BE2C (cell line): ENCODE measurements at regions not wholly inside any gene's neighbourhood (a gene's known extent, or its start where the extent isn't known, plus 50 kb on each side); places are given as distances from the start of the nearest gene placed in this dataset.

Experiments used
- DNase-seq: peaks from one replicate; pipeline ENCODE4 v3.0.0-alpha.2; 2020
- H3K27me3 ChIP-seq: fragments of 250-450 bp; sonication (Bioruptor Pico); 2 replicates; pipeline ENCODE4 v1.5.1; 2020; ENCODE audit warnings: mild to moderate bottlenecking
- H3K36me3 ChIP-seq: fragments of 250-450 bp; sonication (Bioruptor Pico); 2 replicates; pipeline ENCODE4 v1.5.1; 2020; ENCODE audit warnings: mild to moderate bottlenecking
- H3K4me1 ChIP-seq: fragments of 250-450 bp; sonication (Bioruptor Pico); 2 replicates; pipeline ENCODE4 v1.5.1; 2020
- H3K4me3 ChIP-seq: 2 replicates; pipeline ENCODE4 v1.5.1; 2011; ENCODE audit warnings: low read depth, low read length
- H3K9me3 ChIP-seq: fragments of 250-450 bp; sonication (Bioruptor Pico); 2 replicates; pipeline ENCODE4 v1.5.1; 2020
- TF ChIP-seq, protein P1 (sequence below): IDR thresholded peaks from 2 replicates; pipeline ENCODE4 v1.5.1; 2012; ENCODE audit warnings: mild to moderate bottlenecking, low read depth, low read length

DNA sequence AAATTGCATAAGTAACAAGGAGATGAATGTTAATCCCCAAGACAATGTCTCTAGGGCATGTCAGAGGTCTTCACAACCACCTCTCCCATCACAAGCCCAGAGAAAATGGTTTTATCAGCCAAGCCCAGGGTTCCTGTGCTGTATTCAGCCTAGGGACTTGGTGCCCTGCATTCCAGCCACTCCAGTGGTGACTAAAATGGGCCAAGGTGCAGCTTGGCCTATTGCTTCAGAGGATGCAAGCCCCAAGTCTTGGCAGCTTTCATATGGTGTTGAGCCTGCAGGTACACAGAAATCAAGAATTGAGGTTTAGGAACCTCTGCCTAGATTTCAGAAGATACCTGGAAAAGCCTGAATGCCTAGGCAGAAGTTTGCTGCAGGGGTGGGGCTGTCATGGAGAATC lies 1118.6 kb downstream of the PLA2G4A start:
- H3K4me3 ChIP-seq, result no peak overlapping the region
- H3K4me1 ChIP-seq, result peaks cover 2% of the 10 kb centered on the region
- no peak for DNase-seq
- TF ChIP-seq, protein P1, sequence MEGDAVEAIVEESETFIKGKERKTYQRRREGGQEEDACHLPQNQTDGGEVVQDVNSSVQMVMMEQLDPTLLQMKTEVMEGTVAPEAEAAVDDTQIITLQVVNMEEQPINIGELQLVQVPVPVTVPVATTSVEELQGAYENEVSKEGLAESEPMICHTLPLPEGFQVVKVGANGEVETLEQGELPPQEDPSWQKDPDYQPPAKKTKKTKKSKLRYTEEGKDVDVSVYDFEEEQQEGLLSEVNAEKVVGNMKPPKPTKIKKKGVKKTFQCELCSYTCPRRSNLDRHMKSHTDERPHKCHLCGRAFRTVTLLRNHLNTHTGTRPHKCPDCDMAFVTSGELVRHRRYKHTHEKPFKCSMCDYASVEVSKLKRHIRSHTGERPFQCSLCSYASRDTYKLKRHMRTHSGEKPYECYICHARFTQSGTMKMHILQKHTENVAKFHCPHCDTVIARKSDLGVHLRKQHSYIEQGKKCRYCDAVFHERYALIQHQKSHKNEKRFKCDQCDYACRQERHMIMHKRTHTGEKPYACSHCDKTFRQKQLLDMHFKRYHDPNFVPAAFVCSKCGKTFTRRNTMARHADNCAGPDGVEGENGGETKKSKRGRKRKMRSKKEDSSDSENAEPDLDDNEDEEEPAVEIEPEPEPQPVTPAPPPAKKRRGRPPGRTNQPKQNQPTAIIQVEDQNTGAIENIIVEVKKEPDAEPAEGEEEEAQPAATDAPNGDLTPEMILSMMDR, result no peak
- H3K36me3 ChIP-seq, result no peaks in the 10 kb centered on the region
- H3K27me3 ChIP-seq, result no peaks in the 10 kb centered on the region
- H3K9me3 ChIP-seq, result peaks cover 4% of the 10 kb centered on the region; the same call in 1 of the 2 replicates

DNA sequence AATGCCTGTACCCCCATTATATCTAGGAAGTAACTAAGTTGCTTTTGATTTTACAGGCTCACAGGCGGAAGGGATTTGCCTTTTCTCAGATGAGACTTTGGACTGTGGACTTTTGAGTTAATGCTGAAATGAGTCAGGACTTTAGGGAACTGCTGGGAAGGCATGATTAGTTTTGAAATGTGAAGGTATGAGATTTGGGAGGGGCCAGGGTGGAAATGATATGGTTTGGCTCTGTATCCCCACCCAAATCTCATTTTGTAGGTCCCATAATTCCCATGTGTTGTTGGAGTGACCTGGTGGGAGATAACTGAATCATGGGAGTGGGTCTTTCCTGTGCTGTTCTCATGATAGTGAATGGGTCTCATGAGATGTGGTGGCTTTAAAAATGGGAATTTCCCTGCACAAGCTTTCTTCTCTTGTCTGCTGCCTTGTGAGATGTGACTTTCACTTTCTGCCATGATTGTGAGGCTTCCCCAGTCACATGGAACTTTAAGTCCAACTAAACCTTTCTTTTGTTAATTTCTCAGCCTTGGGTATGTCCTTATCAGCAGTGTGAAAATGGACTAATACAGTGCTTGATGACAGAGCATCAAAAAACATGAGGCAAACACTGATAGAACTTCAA lies 1119.5 kb downstream of the PLA2G4A start:
- H3K36me3 ChIP-seq, result no peaks in the 10 kb centered on the region
- H3K27me3 ChIP-seq, result no peaks in the 10 kb centered on the region
- DNase-seq, result no peak
- TF ChIP-seq, protein P1, result no peak
- peaks cover 4% of the 10 kb centered on the region; the same call in 1 of the 2 replicates for H3K9me3 ChIP-seq
- H3K4me1 ChIP-seq, result peaks cover 2% of the 10 kb centered on the region
- H3K4me3 ChIP-seq, result no peak overlapping the region

DNA sequence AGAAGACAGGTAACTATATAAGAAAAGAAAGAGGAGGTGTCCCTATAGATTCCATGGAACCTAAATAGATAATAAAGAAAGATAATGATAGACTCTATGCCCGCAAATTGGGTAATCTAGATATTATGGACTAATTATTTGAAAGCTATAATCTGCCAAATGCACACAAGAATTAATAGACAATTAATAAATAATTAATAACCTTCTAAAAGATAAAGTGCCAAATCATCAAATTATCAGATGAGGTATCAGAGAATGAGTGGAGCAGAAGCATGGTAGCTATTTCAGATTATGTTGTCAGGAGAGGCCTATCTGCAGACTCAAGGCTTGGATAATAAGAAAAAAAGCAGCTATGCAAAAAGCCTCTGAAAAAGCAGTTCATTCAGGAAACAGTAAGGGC lies 1120.8 kb downstream of the PLA2G4A start:
- Histone ChIP-seq H3K4me1 (peaks cover 2% of the 10 kb centered on the region), H3K27me3 (no peaks in the 10 kb centered on the region), H3K9me3 (peaks cover 4% of the 10 kb centered on the region; the same call in 1 of the 2 replicates), H3K4me3 (no peak overlapping the region), H3K36me3 (no peaks in the 10 kb centered on the region)
- TF ChIP-seq, protein P1, result no peak
- no peak for DNase-seq

DNA sequence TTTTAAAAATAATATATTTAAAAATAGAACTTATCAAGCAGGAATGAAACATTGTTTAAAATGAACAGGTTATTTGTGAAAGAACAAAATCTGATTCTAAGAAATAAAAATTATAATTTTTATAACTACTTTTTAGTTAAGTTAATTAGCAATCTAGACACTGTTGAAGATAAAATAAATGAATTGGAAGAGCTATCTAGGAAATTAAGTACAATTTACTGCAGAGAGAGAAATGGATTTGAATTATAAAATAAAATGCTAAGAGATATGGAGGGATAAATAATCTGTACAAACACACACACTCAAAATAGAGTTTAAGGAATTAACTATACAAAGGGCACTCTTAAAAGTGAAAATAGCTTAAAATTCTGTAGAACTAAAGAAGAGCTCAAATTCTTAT lies 1123.1 kb downstream of the PLA2G4A start:
- no peak for DNase-seq
- H3K36me3 ChIP-seq, result no peaks in the 10 kb centered on the region
- no peaks in the 10 kb centered on the region for H3K27me3 ChIP-seq
- TF ChIP-seq, protein P1, result no peak
- H3K4me3 ChIP-seq, result no peak overlapping the region
- H3K9me3 ChIP-seq, result peaks cover 4% of the 10 kb centered on the region; the same call in 1 of the 2 replicates
- H3K4me1 ChIP-seq, result no peaks in the 10 kb centered on the region; the same call in 1 of the 2 replicates

DNA sequence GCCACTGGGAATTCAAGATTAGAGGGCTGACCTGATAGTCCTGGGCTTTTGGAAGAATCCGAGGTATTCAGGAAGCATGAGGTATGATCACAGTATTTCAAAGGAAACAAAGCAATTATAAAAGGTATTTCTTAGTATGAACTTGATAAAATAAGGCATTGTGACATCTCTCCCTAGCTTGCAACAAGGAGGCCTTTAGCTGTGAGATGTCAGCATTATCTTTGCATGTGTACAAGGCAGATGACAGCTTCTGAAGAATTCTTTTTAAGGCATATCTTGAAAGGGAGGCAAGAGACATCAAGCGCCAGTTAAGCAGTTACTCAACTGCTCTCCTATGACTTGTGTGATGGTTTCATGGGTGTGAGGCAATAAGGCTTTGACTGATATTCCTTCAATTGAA lies 1123.7 kb downstream of the PLA2G4A start:
- DNase-seq, result no peak
- TF ChIP-seq, protein P1, result no peak
- Histone ChIP-seq H3K36me3 (no peaks in the 10 kb centered on the region), H3K4me3 (no peak overlapping the region), H3K4me1 (no peaks in the 10 kb centered on the region; the same call in 1 of the 2 replicates), H3K9me3 (peaks cover 1% of the 10 kb centered on the region; the same call in 1 of the 2 replicates), H3K27me3 (no peaks in the 10 kb centered on the region)

DNA sequence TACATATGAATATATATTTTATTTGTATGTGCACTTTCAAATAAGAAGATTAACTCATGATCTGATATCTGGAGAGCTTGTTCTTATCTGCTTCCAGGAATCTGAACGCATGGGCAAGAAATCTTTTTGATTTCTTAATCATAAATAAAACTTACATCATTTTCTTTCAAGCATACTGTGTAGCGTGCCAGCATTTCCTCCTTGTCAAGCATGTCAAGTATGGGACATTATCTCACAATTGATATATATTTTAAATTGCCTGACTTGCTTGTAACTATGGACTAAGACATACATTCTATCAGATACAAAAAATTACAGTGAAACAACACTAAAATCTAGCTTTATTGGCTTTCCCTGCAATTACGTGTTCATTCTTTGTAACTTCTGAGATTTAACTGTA lies 1128.2 kb downstream of the PLA2G4A start:
- Histone ChIP-seq H3K9me3 (no peaks in the 10 kb centered on the region), H3K4me3 (no peak overlapping the region), H3K27me3 (no peaks in the 10 kb centered on the region), H3K4me1 (no peaks in the 10 kb centered on the region), H3K36me3 (no peaks in the 10 kb centered on the region)
- DNase-seq, result no peak
- TF ChIP-seq, protein P1, result no peak
